HG03045 (cell line): ENCODE measurements at regions not wholly inside any gene's neighbourhood (a gene's known extent, or its start where the extent isn't known, plus 50 kb on each side); places are given as distances from the start of the nearest gene placed in this dataset.
"Not testable (repeated sequence)": the region's sequence is repeated elsewhere in the genome, so short reads cannot be mapped to it uniquely, and the experiment has no call there.

Experiments used
- ATAC-seq: cut with Tn5 transposase; IDR thresholded peaks from one replicate; pipeline ENCODE4 v1.9.1; 2021; ENCODE audit warnings: mild to moderate bottlenecking, moderate library complexity; ENCODE audit not compliant: unreplicated experiment

- ATAC-seq: no peak
These were observed 225.4 kb downstream of the DKK1 start for GRCh38 chr10:52539463-52539862.

GRCh38 chr10:52540479-52540984, 226.5 kb downstream of the DKK1 start:
- ATAC-seq: no peak

GRCh38 chr10:52541006-52541473, 227.0 kb downstream of the DKK1 start:
- ATAC-seq: no peak

GRCh38 chr10:52542906-52543305, 228.8 kb downstream of the DKK1 start:
- ATAC-seq: no peak

GRCh38 chr10:52551046-52551445, 221.5 kb downstream of the MBL2 start:
- ATAC-seq: no peak

- no peak for ATAC-seq
These were observed 214.5 kb downstream of the MBL2 start for GRCh38 chr10:52558090-52558489.

- ATAC-seq: no peak
These were observed 211.3 kb downstream of the MBL2 start for GRCh38 chr10:52561322-52561721.

GRCh38 chr10:52563360-52563759, 209.2 kb downstream of the MBL2 start:
- ATAC-seq: no peak

GRCh38 chr10:52566471-52567246, 205.9 kb downstream of the MBL2 start:
- no peak for ATAC-seq

GRCh38 chr10:52567247-52567580, 205.4 kb downstream of the MBL2 start:
- no peak for ATAC-seq

GRCh38 chr10:52568309-52568708, 204.3 kb downstream of the MBL2 start:
- ATAC-seq: no peak

GRCh38 chr10:52570490-52570889, 202.1 kb downstream of the MBL2 start:
- no peak for ATAC-seq

GRCh38 chr10:52571018-52571417, 201.6 kb downstream of the MBL2 start:
- ATAC-seq: no peak

GRCh38 chr10:52571516-52572182, 200.9 kb downstream of the MBL2 start:
- ATAC-seq: no peak

- no peak for ATAC-seq
These were observed 199.2 kb downstream of the MBL2 start for GRCh38 chr10:52573347-52573746.

- ATAC-seq: no peak
These were observed 197.9 kb downstream of the MBL2 start for GRCh38 chr10:52574697-52575096.

- ATAC-seq: no peak
These were observed 195.5 kb downstream of the MBL2 start for GRCh38 chr10:52577047-52577446.

- ATAC-seq: no peak
These were observed 193.6 kb downstream of the MBL2 start for GRCh38 chr10:52578871-52579405.

- ATAC-seq: not testable (repeated sequence)
These were observed 190.9 kb downstream of the MBL2 start for GRCh38 chr10:52581636-52582035.

- ATAC-seq: no peak
These were observed 189.2 kb downstream of the MBL2 start for GRCh38 chr10:52583336-52583735.

- no peak for ATAC-seq
These were observed 185.9 kb downstream of the MBL2 start for GRCh38 chr10:52586710-52587109.
